Suprapubic skin (tissue), 4 donors: ENCODE measurements at regions not wholly inside any gene's neighbourhood (a gene's known extent, or its start where the extent isn't known, plus 50 kb on each side); places are given as distances from the start of the nearest gene placed in this dataset.
"Not testable (repeated sequence)": the region's sequence is repeated elsewhere in the genome, so short reads cannot be mapped to it uniquely, and the experiment has no call there.

Experiments used
- CTCF ChIP-seq, 2 donors: fragments of 200-600 bp in 1 of 2; fragments of 450-650 bp in 1 of 2; sonication (generic) in 1 of 2; IDR thresholded peaks; one replicate each; pipeline ENCODE4 v1.5.1; 2016 to 2019; ENCODE audit warnings: antibody characterized with exemption in 2 of 2, mild to moderate bottlenecking in 1 of 2, moderate library complexity in 1 of 2
- EP300 ChIP-seq: sonication (generic); formaldehyde crosslinking; IDR thresholded peaks from one replicate; pipeline ENCODE4 v1.6.1; 2017; ENCODE audit warnings: antibody characterized with exemption
- POLR2A ChIP-seq, 2 donors: fragments of 450-650 bp; IDR thresholded peaks; one replicate each; pipeline ENCODE4 v1.6.1; 2017; ENCODE audit warnings: antibody characterized with exemption in 2 of 2, mild to moderate bottlenecking in 2 of 2, moderate library complexity in 2 of 2
- POLR2AphosphoS5 ChIP-seq, 3 donors: sonication (generic); formaldehyde crosslinking; IDR thresholded peaks; one replicate each; pipeline ENCODE4 v1.6.1; 2017; ENCODE audit warnings: antibody characterized with exemption in 3 of 3

GRCh38 chr21:14610119-14610518 is 64.0 kb upstream of the SAMSN1 start:
- not testable (repeated sequence) for TF ChIP-seq POLR2A (IDR thresholded peaks at IDR 0.05); CTCF (IDR thresholded peaks at IDR 0.05); POLR2AphosphoS5 (IDR thresholded peaks at IDR 0.05); EP300
